Stomach (tissue), 4 donors: ENCODE measurements at regions not wholly inside any gene's neighbourhood (a gene's known extent, or its start where the extent isn't known, plus 50 kb on each side); places are given as distances from the start of the nearest gene placed in this dataset.

Experiments used
- EP300 ChIP-seq: sonication (generic); formaldehyde crosslinking; IDR thresholded peaks from one replicate; pipeline ENCODE4 v1.6.1; 2017; ENCODE audit warnings: antibody characterized with exemption
- POLR2A ChIP-seq, 4 donors: fragments of 450-650 bp; IDR thresholded peaks; one replicate each; pipeline ENCODE4 v1.6.1; 2016; ENCODE audit warnings: antibody characterized with exemption in 4 of 4, control low read depth in 2 of 4, mild to moderate bottlenecking in 1 of 4, moderate library complexity in 1 of 4
- POLR2AphosphoS5 ChIP-seq, 3 donors: sonication (generic); formaldehyde crosslinking; IDR thresholded peaks; one replicate each; pipeline ENCODE4 v1.6.1; 2016; ENCODE audit warnings: antibody characterized with exemption in 3 of 3
- TF ChIP-seq, protein P1 (sequence below), 7 experiments: fragments of 450-650 bp in 4 of 7; fragments of 200-600 bp in 3 of 7; sonication (generic) in 3 of 7; IDR thresholded peaks; one replicate each; pipeline ENCODE4 v1.5.1; 2016 to 2019; ENCODE audit warnings: antibody characterized with exemption in 7 of 7, control low read depth in 2 of 7, mild to moderate bottlenecking in 1 of 7

DNA sequence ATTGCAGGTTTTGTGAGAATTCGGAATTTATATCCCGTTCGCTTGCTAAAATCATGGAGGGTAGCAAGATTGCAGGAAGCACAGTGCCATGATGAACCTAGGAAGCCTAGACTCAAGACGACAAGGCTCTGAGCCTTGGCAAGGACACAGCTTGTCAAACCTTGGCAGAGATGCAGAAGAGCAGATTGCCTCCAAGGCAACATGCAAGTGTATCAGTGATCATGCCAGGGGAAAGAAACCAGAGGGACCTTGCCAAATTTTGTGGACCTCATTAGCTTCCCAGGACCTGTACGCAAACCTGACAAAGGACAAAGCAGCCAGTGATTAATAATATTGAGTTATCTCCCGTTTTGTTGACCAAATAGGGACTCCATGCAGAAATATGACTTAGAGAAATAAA is 159.7 kb downstream of the GOLIM4 start:
- TF ChIP-seq POLR2AphosphoS5 (IDR thresholded peaks at IDR 0.05) (no peak), POLR2A (IDR thresholded peaks at IDR 0.05) (no peak), EP300 (no peak)
- TF ChIP-seq, protein P1, sequence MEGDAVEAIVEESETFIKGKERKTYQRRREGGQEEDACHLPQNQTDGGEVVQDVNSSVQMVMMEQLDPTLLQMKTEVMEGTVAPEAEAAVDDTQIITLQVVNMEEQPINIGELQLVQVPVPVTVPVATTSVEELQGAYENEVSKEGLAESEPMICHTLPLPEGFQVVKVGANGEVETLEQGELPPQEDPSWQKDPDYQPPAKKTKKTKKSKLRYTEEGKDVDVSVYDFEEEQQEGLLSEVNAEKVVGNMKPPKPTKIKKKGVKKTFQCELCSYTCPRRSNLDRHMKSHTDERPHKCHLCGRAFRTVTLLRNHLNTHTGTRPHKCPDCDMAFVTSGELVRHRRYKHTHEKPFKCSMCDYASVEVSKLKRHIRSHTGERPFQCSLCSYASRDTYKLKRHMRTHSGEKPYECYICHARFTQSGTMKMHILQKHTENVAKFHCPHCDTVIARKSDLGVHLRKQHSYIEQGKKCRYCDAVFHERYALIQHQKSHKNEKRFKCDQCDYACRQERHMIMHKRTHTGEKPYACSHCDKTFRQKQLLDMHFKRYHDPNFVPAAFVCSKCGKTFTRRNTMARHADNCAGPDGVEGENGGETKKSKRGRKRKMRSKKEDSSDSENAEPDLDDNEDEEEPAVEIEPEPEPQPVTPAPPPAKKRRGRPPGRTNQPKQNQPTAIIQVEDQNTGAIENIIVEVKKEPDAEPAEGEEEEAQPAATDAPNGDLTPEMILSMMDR (IDR thresholded peaks at IDR 0.05), result no peak
